Activated CD4-positive, alpha-beta T cell treated with anti-CD3 and anti-CD28 coated beads for 36 hours (primary cell): ENCODE measurements at regions not wholly inside any gene's neighbourhood (a gene's known extent, or its start where the extent isn't known, plus 50 kb on each side); places are given as distances from the start of the nearest gene placed in this dataset.

Experiments
- ATAC-seq: fragments of 200-7000 bp; cut with Tn5 transposase; one replicate; pipeline ENCODE4 v1.10.0; 2021; ENCODE audit warnings: mild to moderate bottlenecking, moderate library complexity
- CTCF ChIA-PET: fragments of 350-600 bp; sonication (Branson Sonifier 250); formaldehyde crosslinking; loops from one replicate; lab custom pipeline; 2021; ENCODE audit warnings: antibody characterized with exemption; lab: Charles Lee
- POLR2A ChIA-PET: fragments of 350-600 bp; sonication (Branson Sonifier 250); formaldehyde crosslinking; loops from one replicate; lab custom pipeline; 2021; ENCODE audit warnings: antibody characterized with exemption, inconsistent platforms; lab: Charles Lee
- DNase-seq: peaks from one replicate; pipeline ENCODE4 v3.0.0-alpha.2; 2020
- H3K27ac Mint-ChIP-seq: one replicate; pipeline ENCODE4 v1.8.0; 2021; ENCODE audit warnings: mixed read lengths
- H3K27me3 Mint-ChIP-seq: one replicate; pipeline ENCODE4 v1.8.0; 2021; ENCODE audit warnings: mixed read lengths
- H3K36me3 Mint-ChIP-seq: one replicate; pipeline ENCODE4 v1.8.0; 2021; ENCODE audit warnings: low read depth, mixed read lengths
- H3K4me1 Mint-ChIP-seq: one replicate; pipeline ENCODE4 v1.8.0; 2021; ENCODE audit warnings: mixed read lengths
- H3K4me3 Mint-ChIP-seq: one replicate; pipeline ENCODE4 v1.8.0; 2021; ENCODE audit warnings: mild to moderate bottlenecking, moderate library complexity, mixed read lengths
- H3K9me3 Mint-ChIP-seq: one replicate; pipeline ENCODE4 v1.8.0; 2021; ENCODE audit warnings: low read depth, mixed read lengths
- intact Hi-C, 2 experiments: fragments of 100-400 bp; cut with DNase I in 1 of 2; cut with micrococcal nuclease in 1 of 2; formaldehyde crosslinking; loops; one replicate each; pipeline versions ENCODE4 v1.14.2 to v1.15.1; 2022 to 2024; cut with DNase I, micrococcal nuclease

DNA sequence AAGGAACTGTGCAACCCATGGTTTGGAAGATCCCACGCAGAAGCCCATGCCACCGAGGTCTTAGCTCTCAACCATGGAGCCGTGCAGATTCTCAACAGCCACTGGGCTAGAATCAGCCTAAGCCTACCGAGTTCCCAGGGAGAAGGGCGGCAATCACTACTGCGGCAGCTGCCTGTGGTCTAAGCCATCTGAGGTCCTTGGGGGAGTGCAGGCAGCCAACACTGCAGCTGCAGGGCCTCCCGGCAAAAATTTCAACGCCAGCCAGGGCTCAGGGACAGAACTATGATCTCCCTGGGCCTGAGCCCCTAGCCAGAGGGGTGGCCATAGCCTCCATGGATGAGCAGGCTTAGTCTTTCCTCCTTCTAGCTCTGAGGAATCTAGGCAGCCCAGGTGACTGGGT lies 156.8 kb upstream of the CLEC14A start:
- no peak overlapping the region for H3K27ac Mint-ChIP-seq
- no peak overlapping the region for H3K4me3 Mint-ChIP-seq
- peaks cover 4% of the 10 kb centered on the region for H3K27me3 Mint-ChIP-seq
- H3K9me3 Mint-ChIP-seq, result peaks cover 4% of the 10 kb centered on the region
- intact Hi-C loops, result no loop called here
- no peaks in the 10 kb centered on the region for H3K36me3 Mint-ChIP-seq
- CTCF ChIA-PET, result no interaction called here
- DNase-seq, result no peak
- no peak for ATAC-seq
- POLR2A ChIA-PET, result no interaction called here
- no peaks in the 10 kb centered on the region for H3K4me1 Mint-ChIP-seq

DNA sequence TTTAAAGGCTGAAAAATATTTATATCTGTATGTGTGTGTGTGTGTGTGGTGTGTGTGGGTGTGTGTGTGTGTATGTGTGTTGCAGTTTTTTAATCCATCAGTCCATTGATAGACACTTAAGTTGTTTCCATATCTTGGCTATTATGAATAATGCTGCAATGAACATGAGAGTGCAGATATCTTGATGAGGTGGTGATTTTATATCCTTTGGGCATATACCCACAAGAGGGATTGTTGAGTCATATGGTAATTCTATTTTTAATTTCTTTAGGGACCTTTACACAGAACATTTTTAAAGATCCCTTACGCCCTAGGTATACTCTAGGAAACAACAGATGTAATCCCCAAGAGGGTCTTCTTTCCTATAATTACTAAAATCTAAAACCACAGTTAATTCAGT lies 154.5 kb upstream of the CLEC14A start:
- Mint-ChIP-seq H3K9me3 (peaks cover 4% of the 10 kb centered on the region), H3K27me3 (peaks cover 4% of the 10 kb centered on the region), H3K27ac (no peak overlapping the region), H3K4me1 (no peaks in the 10 kb centered on the region), H3K4me3 (no peak overlapping the region), H3K36me3 (no peaks in the 10 kb centered on the region)
- no peak for ATAC-seq
- ChIA-PET POLR2A (no interaction called here), CTCF (no interaction called here)
- no peak for DNase-seq
- intact Hi-C loops, result no loop called here

DNA sequence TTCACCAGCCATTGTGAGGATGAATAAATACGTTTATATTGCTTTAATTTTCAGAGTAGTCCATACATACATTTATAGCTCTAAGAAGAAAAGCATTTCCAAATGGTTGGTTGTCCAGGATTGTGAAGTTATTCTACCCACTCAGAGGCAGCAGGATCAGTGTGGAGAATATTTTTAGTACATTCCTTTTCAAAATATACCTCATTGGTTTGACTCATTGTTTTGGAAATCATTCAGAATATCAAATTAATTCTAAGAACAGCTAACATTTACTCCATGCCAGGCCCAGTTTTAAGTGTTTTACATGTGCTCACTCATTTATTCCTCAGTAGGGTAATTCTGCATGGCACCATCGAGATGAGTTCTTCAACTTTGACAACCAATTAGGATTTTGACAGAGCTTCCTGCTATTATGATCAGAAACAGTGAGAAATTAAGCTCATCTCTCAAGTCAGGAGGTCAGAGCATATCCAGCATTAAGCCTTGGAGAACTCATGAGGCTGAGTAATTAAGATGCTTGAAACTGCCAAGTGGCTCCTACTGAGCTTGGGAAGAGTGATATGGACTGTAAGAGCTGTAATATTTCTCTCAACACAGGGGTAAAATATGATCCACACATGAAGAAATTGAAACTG lies 153.3 kb upstream of the CLEC14A start:
- peaks cover 4% of the 10 kb centered on the region for H3K27me3 Mint-ChIP-seq
- CTCF ChIA-PET, result no interaction called here

GRCh38 chr14:38405851-38406635 lies 150.2 kb upstream of the CLEC14A start:
- Mint-ChIP-seq H3K9me3 (peaks cover 2% of the 10 kb centered on the region), H3K36me3 (no peaks in the 10 kb centered on the region), H3K27me3 (no peaks in the 10 kb centered on the region), H3K4me3 (no peak overlapping the region), H3K27ac (no peak overlapping the region), H3K4me1 (no peaks in the 10 kb centered on the region)
- ChIA-PET CTCF (no interaction called here), POLR2A (no interaction called here)
- no peak for ATAC-seq
- intact Hi-C loops, result no loop called here
- no peak for DNase-seq

More for the DNA sequence above, 153.3 kb upstream of the CLEC14A start:
- H3K4me1 Mint-ChIP-seq, result no peaks in the 10 kb centered on the region
- DNase-seq (no peak), ATAC-seq (no peak)
- peaks cover 4% of the 10 kb centered on the region for H3K9me3 Mint-ChIP-seq
- H3K27ac Mint-ChIP-seq, result no peak overlapping the region
- intact Hi-C loops, result no loop called here
- H3K36me3 Mint-ChIP-seq, result no peaks in the 10 kb centered on the region
- POLR2A ChIA-PET, result no interaction called here
- no peak overlapping the region for H3K4me3 Mint-ChIP-seq

DNA sequence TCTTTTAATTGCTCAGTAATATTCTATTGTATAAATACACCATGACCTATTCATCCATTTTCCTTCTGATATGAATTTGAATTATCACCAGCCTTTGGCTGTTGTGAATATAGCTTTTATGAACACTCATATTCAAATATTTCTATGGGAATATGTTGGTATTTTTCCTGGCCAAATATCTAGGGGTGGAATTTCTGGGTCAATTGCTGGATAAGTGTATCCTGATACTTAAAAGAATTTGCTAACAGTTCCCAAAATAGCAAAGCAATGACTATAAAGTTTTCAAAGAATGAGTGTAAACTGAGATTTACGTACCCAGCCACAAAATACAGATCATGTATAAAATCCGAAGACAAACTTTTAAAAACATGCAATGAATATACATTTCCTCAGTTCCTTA lies 148.7 kb upstream of the CLEC14A start:
- intact Hi-C loops, result no loop called here
- no peaks in the 10 kb centered on the region for H3K9me3 Mint-ChIP-seq
- DNase-seq (no peak), ATAC-seq (no peak)
- H3K4me1 Mint-ChIP-seq, result no peaks in the 10 kb centered on the region
- CTCF ChIA-PET, result interaction anchor here (0.6 kb wide), 1 partner anchor 41 kb away, joined by 3 read pairs; no protein-coding TSS in a partner anchor
- H3K27me3 Mint-ChIP-seq, result no peaks in the 10 kb centered on the region
- no peaks in the 10 kb centered on the region for H3K36me3 Mint-ChIP-seq
- no peak overlapping the region for H3K4me3 Mint-ChIP-seq
- POLR2A ChIA-PET, result no interaction called here
- H3K27ac Mint-ChIP-seq, result no peak overlapping the region

DNA sequence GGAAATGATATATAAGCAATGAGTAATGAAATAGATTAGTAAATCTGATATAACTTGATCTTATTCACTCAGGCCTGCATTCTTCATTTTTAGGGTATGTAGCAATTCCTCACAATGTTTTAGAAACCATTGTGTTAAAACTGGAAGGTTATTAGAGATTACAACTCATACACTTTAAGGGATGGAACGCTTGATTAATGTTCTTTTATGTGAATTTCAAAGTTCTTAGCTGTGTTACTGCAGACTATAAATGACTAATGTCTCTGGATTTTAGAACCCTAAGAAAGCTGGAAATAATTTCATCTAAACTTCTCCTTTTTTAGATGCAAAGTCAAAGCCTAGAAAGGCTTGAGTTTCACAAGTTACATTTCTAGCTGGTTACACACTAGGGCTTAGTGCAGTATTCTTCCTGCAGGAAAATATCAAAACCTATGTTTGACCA lies 148.2 kb upstream of the CLEC14A start:
- intact Hi-C loops, result no loop called here
- ATAC-seq, result no peak
- Mint-ChIP-seq H3K9me3 (no peaks in the 10 kb centered on the region), H3K4me3 (no peak overlapping the region), H3K4me1 (no peaks in the 10 kb centered on the region), H3K36me3 (no peaks in the 10 kb centered on the region), H3K27ac (no peak overlapping the region), H3K27me3 (no peaks in the 10 kb centered on the region)
- POLR2A ChIA-PET, result no interaction called here
- CTCF ChIA-PET, result interaction anchor here (0.6 kb wide), 1 partner anchor 41 kb away, joined by 3 read pairs; no protein-coding TSS in a partner anchor
- DNase-seq, result no peak

DNA sequence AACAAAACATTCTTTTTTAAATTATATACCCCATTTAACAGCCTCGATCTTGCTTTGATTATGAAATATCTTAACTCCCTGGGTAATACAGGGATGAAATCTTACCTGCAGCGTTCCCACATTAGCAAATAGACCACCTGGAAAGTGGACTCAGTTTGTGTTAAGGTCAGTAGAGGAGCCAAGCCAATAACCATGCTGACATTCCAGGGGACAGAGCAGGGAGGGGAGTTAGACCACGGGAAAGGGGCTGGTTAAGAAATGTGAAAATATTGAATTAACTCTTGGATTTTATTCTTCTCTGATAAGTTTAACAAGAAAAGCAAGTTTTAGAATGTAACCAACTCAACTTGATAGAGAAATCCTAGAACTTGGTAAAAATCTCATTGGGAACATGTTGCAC lies 144.9 kb upstream of the CLEC14A start:
- intact Hi-C loops, result no loop called here
- POLR2A ChIA-PET, result no interaction called here
- Mint-ChIP-seq H3K4me1 (no peaks in the 10 kb centered on the region), H3K9me3 (no peaks in the 10 kb centered on the region), H3K27me3 (no peaks in the 10 kb centered on the region), H3K27ac (no peak overlapping the region), H3K36me3 (no peaks in the 10 kb centered on the region), H3K4me3 (no peak overlapping the region)
- DNase-seq (no peak), ATAC-seq (no peak)
- CTCF ChIA-PET, result no interaction called here

GRCh38 chr14:38399652-38400051 lies 143.8 kb upstream of the CLEC14A start:
- H3K36me3 Mint-ChIP-seq, result no peaks in the 10 kb centered on the region
- H3K4me1 Mint-ChIP-seq, result no peaks in the 10 kb centered on the region
- H3K9me3 Mint-ChIP-seq, result no peaks in the 10 kb centered on the region
- intact Hi-C loops, result no loop called here
- no peak overlapping the region for H3K4me3 Mint-ChIP-seq
- no peaks in the 10 kb centered on the region for H3K27me3 Mint-ChIP-seq
- DNase-seq (no peak), ATAC-seq (no peak)
- ChIA-PET CTCF (no interaction called here), POLR2A (no interaction called here)
- H3K27ac Mint-ChIP-seq, result no peak overlapping the region

- DNase-seq (no peak), ATAC-seq (no peak)
- ChIA-PET CTCF (no interaction called here), POLR2A (no interaction called here)
- H3K27me3 Mint-ChIP-seq, result no peaks in the 10 kb centered on the region
- no peak overlapping the region for H3K27ac Mint-ChIP-seq
- peaks cover 2% of the 10 kb centered on the region for H3K9me3 Mint-ChIP-seq
- no peaks in the 10 kb centered on the region for H3K36me3 Mint-ChIP-seq
- no peak overlapping the region for H3K4me3 Mint-ChIP-seq
- no peaks in the 10 kb centered on the region for H3K4me1 Mint-ChIP-seq
- intact Hi-C loops, result no loop called here
Measured at GRCh38 chr14:38394767-38395166, 138.9 kb upstream of the CLEC14A start.

GRCh38 chr14:38394064-38394463 lies 138.2 kb upstream of the CLEC14A start:
- POLR2A ChIA-PET, result no interaction called here
- peaks cover 2% of the 10 kb centered on the region for H3K9me3 Mint-ChIP-seq
- ATAC-seq (no peak), DNase-seq (no peak)
- CTCF ChIA-PET, result no interaction called here
- H3K27me3 Mint-ChIP-seq, result no peaks in the 10 kb centered on the region
- H3K4me3 Mint-ChIP-seq, result no peak overlapping the region
- intact Hi-C loops, result no loop called here
- H3K36me3 Mint-ChIP-seq, result no peaks in the 10 kb centered on the region
- H3K4me1 Mint-ChIP-seq, result no peaks in the 10 kb centered on the region
- no peak overlapping the region for H3K27ac Mint-ChIP-seq

DNA sequence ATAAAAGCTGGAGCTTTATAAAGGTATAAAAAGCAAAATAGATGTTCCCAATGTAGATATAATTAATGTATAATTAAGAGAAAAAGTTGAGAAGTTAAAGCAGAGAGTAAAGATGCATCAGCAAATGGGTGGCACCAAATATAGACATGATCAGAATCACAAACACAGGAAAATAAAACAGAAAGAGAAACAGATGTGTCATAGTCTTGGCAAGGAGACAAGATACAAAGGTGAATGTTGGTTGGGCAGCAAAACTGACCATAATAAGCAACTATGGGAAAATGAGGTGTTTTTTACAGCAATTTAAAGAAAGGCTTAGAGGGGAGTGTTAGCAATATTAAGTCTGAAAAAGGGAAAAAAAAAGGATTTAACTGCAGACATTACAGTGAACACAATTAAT lies 135.4 kb upstream of the CLEC14A start:
- no peaks in the 10 kb centered on the region for H3K36me3 Mint-ChIP-seq
- DNase-seq (no peak), ATAC-seq (no peak)
- no peaks in the 10 kb centered on the region for H3K4me1 Mint-ChIP-seq
- H3K27me3 Mint-ChIP-seq, result no peaks in the 10 kb centered on the region
- no peak overlapping the region for H3K27ac Mint-ChIP-seq
- CTCF ChIA-PET, result no interaction called here
- H3K4me3 Mint-ChIP-seq, result no peak overlapping the region
- intact Hi-C loops, result no loop called here
- peaks cover 2% of the 10 kb centered on the region for H3K9me3 Mint-ChIP-seq
- POLR2A ChIA-PET, result no interaction called here

GRCh38 chr14:38389681-38390080 lies 133.8 kb upstream of the CLEC14A start:
- CTCF ChIA-PET, result no interaction called here
- H3K4me3 Mint-ChIP-seq, result no peak overlapping the region
- ATAC-seq, result no peak
- POLR2A ChIA-PET, result no interaction called here
- H3K27ac Mint-ChIP-seq, result no peak overlapping the region
- no peaks in the 10 kb centered on the region for H3K36me3 Mint-ChIP-seq
- peaks cover 2% of the 10 kb centered on the region for H3K9me3 Mint-ChIP-seq
- intact Hi-C loops, result no loop called here
- H3K4me1 Mint-ChIP-seq, result no peaks in the 10 kb centered on the region
- no peaks in the 10 kb centered on the region for H3K27me3 Mint-ChIP-seq
- DNase-seq, result no peak
